ENCODE measurements at regions not wholly inside any gene's neighbourhood (a gene's known extent, or its start where the extent isn't known, plus 50 kb on each side); places are given as distances from the start of the nearest gene placed in this dataset.

DNA sequence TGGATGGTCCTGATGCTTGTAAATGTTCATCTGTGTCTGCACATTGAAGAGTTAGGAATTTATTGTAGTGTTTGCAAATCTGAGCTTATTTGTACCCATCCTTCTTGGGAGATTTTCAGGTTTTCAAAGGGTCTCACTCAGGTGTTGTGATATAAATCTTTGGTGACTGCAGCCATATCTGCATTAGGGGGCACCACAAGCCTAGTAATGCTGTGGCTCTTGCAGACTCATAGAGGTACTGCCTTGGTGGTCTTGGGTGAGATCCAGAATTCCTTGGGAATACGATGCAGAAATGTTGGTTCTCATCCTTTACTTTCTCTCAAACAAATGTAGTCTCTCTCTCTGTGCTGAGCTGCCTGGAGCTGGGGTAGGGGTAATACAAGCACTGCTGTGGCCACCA lies 405.9 kb downstream of the TTLL7 start:
- WGBS, 2 donors = 86 to 91% methylated on average over 1 of the region's 1 CpG
- Histone ChIP-seq H3K9me3 (no peaks in the 10 kb centered on the region), H3K27ac (no peak overlapping the region), H3K27me3 (no peaks in the 10 kb centered on the region), H3K4me3 (no peak overlapping the region), H3K4me1 (no peaks in the 10 kb centered on the region), H3K36me3 (no peaks in the 10 kb centered on the region)
- intact Hi-C loops (cut with DNase I) = no loop called here
- no peak for TF ChIP-seq POLR2A (IDR thresholded peaks at IDR 0.05)
- TF ChIP-seq, protein P1, sequence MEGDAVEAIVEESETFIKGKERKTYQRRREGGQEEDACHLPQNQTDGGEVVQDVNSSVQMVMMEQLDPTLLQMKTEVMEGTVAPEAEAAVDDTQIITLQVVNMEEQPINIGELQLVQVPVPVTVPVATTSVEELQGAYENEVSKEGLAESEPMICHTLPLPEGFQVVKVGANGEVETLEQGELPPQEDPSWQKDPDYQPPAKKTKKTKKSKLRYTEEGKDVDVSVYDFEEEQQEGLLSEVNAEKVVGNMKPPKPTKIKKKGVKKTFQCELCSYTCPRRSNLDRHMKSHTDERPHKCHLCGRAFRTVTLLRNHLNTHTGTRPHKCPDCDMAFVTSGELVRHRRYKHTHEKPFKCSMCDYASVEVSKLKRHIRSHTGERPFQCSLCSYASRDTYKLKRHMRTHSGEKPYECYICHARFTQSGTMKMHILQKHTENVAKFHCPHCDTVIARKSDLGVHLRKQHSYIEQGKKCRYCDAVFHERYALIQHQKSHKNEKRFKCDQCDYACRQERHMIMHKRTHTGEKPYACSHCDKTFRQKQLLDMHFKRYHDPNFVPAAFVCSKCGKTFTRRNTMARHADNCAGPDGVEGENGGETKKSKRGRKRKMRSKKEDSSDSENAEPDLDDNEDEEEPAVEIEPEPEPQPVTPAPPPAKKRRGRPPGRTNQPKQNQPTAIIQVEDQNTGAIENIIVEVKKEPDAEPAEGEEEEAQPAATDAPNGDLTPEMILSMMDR (IDR thresholded peaks at IDR 0.05) = no peak
- no peak for DNase-seq

DNA sequence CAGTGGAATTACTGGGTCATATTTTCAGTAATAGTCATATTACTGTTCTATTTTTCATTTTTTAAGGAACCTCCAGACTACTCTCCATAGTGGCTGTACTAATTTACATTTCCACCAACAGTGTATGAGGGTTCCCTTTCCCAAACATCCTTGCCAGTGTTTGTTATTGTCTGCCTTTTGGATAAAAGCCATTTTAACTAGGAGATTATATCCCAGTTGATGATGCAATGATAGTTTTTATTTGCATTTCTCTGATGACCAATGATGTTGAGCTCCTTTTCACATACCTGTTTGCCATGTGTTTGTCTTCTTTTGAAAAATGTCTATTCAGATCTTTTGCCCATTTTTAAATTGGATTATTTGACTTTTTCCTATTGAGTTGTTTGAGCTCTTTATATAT lies 410.8 kb downstream of the TTLL7 start:
- H3K9me3 ChIP-seq = peaks cover 0 to 5% (median 0%) of the 10 kb centered on the region in 3 donors
- no peaks in the 10 kb centered on the region for H3K27me3 ChIP-seq
- no peak overlapping the region for H3K27ac ChIP-seq
- intact Hi-C loops (cut with DNase I) = no loop called here
- no peak overlapping the region for H3K4me3 ChIP-seq
- no peak for TF ChIP-seq POLR2A (IDR thresholded peaks at IDR 0.05)
- TF ChIP-seq, protein P1 (IDR thresholded peaks at IDR 0.05) = no peak
- no peaks in the 10 kb centered on the region for H3K36me3 ChIP-seq
- no peak for DNase-seq
- no peaks in the 10 kb centered on the region for H3K4me1 ChIP-seq

DNA sequence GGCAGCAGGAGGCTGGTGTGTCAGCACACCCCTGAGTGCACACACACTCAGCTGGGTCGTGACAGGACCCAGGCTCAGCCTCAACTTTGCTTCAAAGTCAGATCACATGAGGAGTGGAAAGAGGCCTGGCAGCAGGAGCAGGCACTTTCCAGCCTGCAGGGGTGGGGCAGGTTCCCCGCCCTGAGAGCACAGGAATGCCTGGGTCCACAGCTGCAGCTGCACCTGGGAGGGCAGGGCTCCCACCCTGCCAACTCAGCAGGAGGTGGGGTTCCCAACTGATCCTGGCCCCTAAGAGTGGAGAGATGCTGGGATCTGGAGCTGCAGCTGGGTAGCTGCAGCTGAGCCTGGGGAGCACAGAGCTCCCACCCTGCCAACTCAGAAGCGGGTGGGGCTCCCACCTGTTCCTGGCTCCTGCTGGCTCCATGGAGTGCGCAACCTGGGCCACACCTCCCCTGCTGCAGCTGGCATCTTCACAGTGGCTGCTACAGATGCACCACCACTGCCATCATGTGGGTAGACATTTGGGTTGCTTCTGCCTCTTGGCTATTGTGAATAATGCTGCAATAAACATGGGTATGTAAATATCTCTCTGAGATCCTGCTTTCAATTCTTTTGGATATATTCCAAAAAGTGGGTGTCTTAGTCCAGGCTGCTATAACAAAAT lies 415.4 kb downstream of the TTLL7 start:
- Histone ChIP-seq H3K27ac (no peak overlapping the region), H3K9me3 (peaks cover 0 to 11% (median 0%) of the 10 kb centered on the region in 3 donors), H3K4me1 (no peaks in the 10 kb centered on the region), H3K27me3 (no peaks in the 10 kb centered on the region), H3K36me3 (no peaks in the 10 kb centered on the region), H3K4me3 (no peak overlapping the region)
- no peak for TF ChIP-seq POLR2A (IDR thresholded peaks at IDR 0.05)
- TF ChIP-seq, protein P1 (IDR thresholded peaks at IDR 0.05) = peak in 1 of 6 experiments; percentile 36
- DNase-seq = no peak
- 54 to 66% methylated on average over 2 to 3 of the region's 4 CpGs for WGBS, 2 donors
- intact Hi-C loops (cut with DNase I) = no loop called here

DNA sequence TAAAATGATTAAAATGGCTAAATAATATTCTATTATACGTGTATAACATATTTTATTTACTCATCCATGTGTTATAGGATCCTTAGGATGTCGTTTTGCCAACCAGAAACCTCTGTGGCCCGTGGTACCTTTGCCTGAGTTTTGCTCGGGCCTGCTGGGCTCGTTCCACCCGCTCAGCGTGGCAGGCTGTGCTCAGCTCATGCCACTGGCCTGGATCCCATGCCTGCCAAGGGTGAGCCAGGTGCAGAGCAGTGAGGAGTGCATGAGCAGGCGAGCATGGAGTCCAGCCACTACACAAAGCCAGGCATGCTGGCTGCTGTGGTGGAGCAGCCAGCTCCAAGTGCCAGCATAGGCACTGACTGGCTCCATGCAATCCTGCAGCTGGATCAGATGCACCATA lies 417.2 kb downstream of the TTLL7 start:
- H3K36me3 ChIP-seq = no peaks in the 10 kb centered on the region
- H3K4me3 ChIP-seq = no peak overlapping the region
- H3K27me3 ChIP-seq = no peaks in the 10 kb centered on the region
- no peak overlapping the region for H3K27ac ChIP-seq
- peaks cover 0 to 11% (median 0%) of the 10 kb centered on the region in 3 donors for H3K9me3 ChIP-seq
- intact Hi-C loops (cut with DNase I) = no loop called here
- TF ChIP-seq, protein P1 (IDR thresholded peaks at IDR 0.05) = no peak
- no peak for TF ChIP-seq POLR2A (IDR thresholded peaks at IDR 0.05)
- WGBS, 2 donors = 78 to 81% methylated on average over 7 of the region's 8 CpGs
- no peak for DNase-seq
- no peaks in the 10 kb centered on the region for H3K4me1 ChIP-seq

DNA sequence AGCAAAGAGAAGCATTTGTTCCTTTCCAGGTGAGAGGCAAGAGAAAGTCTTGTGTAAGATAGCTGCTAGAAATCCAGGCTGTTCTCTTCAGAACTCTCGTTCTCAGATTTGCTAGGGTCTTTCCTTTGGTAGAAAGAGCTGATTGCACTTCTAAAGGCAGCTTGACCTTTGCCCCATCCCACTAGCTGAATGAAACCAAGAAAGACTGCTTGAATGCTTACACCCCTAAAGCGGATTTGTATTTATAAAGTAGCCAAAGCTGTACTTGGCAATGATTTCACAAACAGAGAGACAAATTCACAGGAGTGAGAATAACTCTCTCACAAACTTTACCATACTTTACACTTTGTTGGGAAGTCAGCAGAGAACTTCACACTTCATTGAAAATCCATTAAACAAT lies 424.1 kb downstream of the TTLL7 start:
- 75 to 80% methylated on average over 2 of the region's 2 CpGs for WGBS, 2 donors
- H3K27ac ChIP-seq = no peak overlapping the region
- no peaks in the 10 kb centered on the region for H3K9me3 ChIP-seq
- no peak for DNase-seq
- no peaks in the 10 kb centered on the region for H3K4me1 ChIP-seq
- intact Hi-C loops (cut with DNase I) = no loop called here
- H3K36me3 ChIP-seq = no peaks in the 10 kb centered on the region
- TF ChIP-seq, protein P1 (IDR thresholded peaks at IDR 0.05) = no peak
- no peak for TF ChIP-seq POLR2A (IDR thresholded peaks at IDR 0.05)
- H3K27me3 ChIP-seq = no peaks in the 10 kb centered on the region
- H3K4me3 ChIP-seq = no peak overlapping the region
